HUDEP-2 (cell line): ENCODE measurements at regions not wholly inside any gene's neighbourhood (a gene's known extent, or its start where the extent isn't known, plus 50 kb on each side); places are given as distances from the start of the nearest gene placed in this dataset.

Source experiments
- DNase-seq, 76 experiments: peaks; one replicate each; lab custom pipeline; 2025; ENCODE audit not compliant: unreplicated experiment in 76 of 76; lab: John Stamatoyannopoulos, UW

- DNase-seq: no peak
Observed at GRCh38 chr4:156710365-156711192, 261.0 kb downstream of the PDGFC start.

GRCh38 chr4:156705311-156705710, 266.3 kb downstream of the PDGFC start:
- no peak for DNase-seq

GRCh38 chr4:156695163-156695562, 276.4 kb downstream of the PDGFC start:
- no peak for DNase-seq

GRCh38 chr4:156694413-156694812, 277.2 kb downstream of the PDGFC start:
- DNase-seq: no peak

- no peak for DNase-seq
Observed at GRCh38 chr4:156693557-156693956, 278.0 kb downstream of the PDGFC start.

- no peak for DNase-seq
Observed at GRCh38 chr4:156692016-156692415, 279.6 kb downstream of the PDGFC start.

- no peak for DNase-seq
Observed at GRCh38 chr4:156690572-156690971, 281.0 kb downstream of the PDGFC start.

- no peak for DNase-seq
Observed at GRCh38 chr4:156686120-156686519, 285.5 kb downstream of the PDGFC start.

- DNase-seq: no peak
Observed at GRCh38 chr4:156685308-156685707, 286.3 kb downstream of the PDGFC start.

- no peak for DNase-seq
Observed at GRCh38 chr4:156677656-156678055, 293.9 kb downstream of the PDGFC start.

- peak in 8 of 76 experiments; percentile 1 to 15 (median 5) for DNase-seq
Observed at GRCh38 chr4:156677131-156677531, 294.5 kb downstream of the PDGFC start.

- DNase-seq: no peak
Observed at GRCh38 chr4:156676116-156676851, 295.3 kb downstream of the PDGFC start.

- DNase-seq: no peak
Observed at GRCh38 chr4:156673483-156673882, 298.1 kb downstream of the PDGFC start.

- no peak for DNase-seq
Observed at GRCh38 chr4:156672492-156673305, 298.9 kb downstream of the PDGFC start.

- no peak for DNase-seq
Observed at GRCh38 chr4:156665780-156666366, 305.7 kb downstream of the PDGFC start.

GRCh38 chr4:156663663-156664062, 307.9 kb downstream of the PDGFC start:
- no peak for DNase-seq

- no peak for DNase-seq
Observed at GRCh38 chr4:156662921-156663320, 308.7 kb downstream of the PDGFC start.

- no peak for DNase-seq
Observed at GRCh38 chr4:156661555-156661954, 310.0 kb downstream of the PDGFC start.

GRCh38 chr4:156660465-156660864, 311.1 kb downstream of the PDGFC start:
- no peak for DNase-seq

- no peak for DNase-seq
Observed at GRCh38 chr4:156659983-156660382, 311.6 kb downstream of the PDGFC start.

- no peak for DNase-seq
Observed at GRCh38 chr4:156659570-156659969, 312.0 kb downstream of the PDGFC start.
